Hepatocyte (in vitro differentiated cells): ENCODE measurements at regions not wholly inside any gene's neighbourhood (a gene's known extent, or its start where the extent isn't known, plus 50 kb on each side); places are given as distances from the start of the nearest gene placed in this dataset.

Experiments
- DNase-seq: peaks from one replicate; pipeline ENCODE4 v3.0.0-alpha.2; 2016; ENCODE audit warnings: low spot score
- H2AFZ ChIP-seq: fragments of 200-600 bp; sonication (generic); 2 replicates; pipeline ENCODE4 v1.6.0; 2016; ENCODE audit warnings: antibody characterized with exemption, mild to moderate bottlenecking
- H3K27ac ChIP-seq: fragments of 200-600 bp; sonication (generic); 2 replicates; pipeline ENCODE4 v1.5.1; 2016; ENCODE audit warnings: mild to moderate bottlenecking
- H3K27me3 ChIP-seq: fragments of 200-600 bp; sonication (generic); 2 replicates; pipeline ENCODE4 v1.6.1; 2016
- H3K36me3 ChIP-seq: fragments of 200-600 bp; sonication (generic); replicated peaks from 2 replicates; pipeline ENCODE4 v1.5.1; 2016; ENCODE audit warnings: low read depth; ENCODE audit not compliant: insufficient read depth
- H3K4me1 ChIP-seq: fragments of 200-600 bp; sonication (generic); 2 replicates; pipeline ENCODE4 v1.5.1; 2016; ENCODE audit warnings: mild to moderate bottlenecking, moderate library complexity; ENCODE audit not compliant: insufficient read depth
- H3K4me2 ChIP-seq: fragments of 200-600 bp; sonication (generic); 2 replicates; pipeline ENCODE4 v1.6.0; 2016
- H3K4me3 ChIP-seq: fragments of 200-600 bp; sonication (generic); 2 replicates; pipeline ENCODE4 v1.5.1; 2016; ENCODE audit warnings: mild to moderate bottlenecking
- H3K79me2 ChIP-seq: fragments of 200-600 bp; sonication (generic); 2 replicates; pipeline ENCODE4 v1.6.0; 2017; ENCODE audit warnings: mild to moderate bottlenecking
- H3K9me2 ChIP-seq: fragments of 200-600 bp; sonication (generic); replicated peaks from 2 replicates; pipeline ENCODE4 v1.6.0; 2017; ENCODE audit warnings: mild to moderate bottlenecking; ENCODE audit not compliant: insufficient read depth
- H3K9me3 ChIP-seq: fragments of 200-600 bp; sonication (generic); 2 replicates; pipeline ENCODE4 v1.5.1; 2016; ENCODE audit warnings: low read depth, mild to moderate bottlenecking
- H4K20me1 ChIP-seq: fragments of 200-600 bp; sonication (generic); 2 replicates; pipeline ENCODE4 v1.6.0; 2016; ENCODE audit warnings: mild to moderate bottlenecking; ENCODE audit not compliant: insufficient read depth, poor library complexity, severe bottlenecking
- CTCF ChIP-seq: fragments of 200-600 bp; sonication (generic); IDR thresholded peaks from 2 replicates; pipeline ENCODE4 v1.5.1; 2016; ENCODE audit warnings: antibody characterized with exemption, mild to moderate bottlenecking; ENCODE audit not compliant: poor library complexity
- EZH2 ChIP-seq: fragments of 200-600 bp; sonication (generic); IDR thresholded peaks from 2 replicates; pipeline ENCODE4 v1.6.1; 2016; ENCODE audit warnings: antibody characterized with exemption, mild to moderate bottlenecking, borderline replicate concordance
- EZH2phosphoT487 ChIP-seq: fragments of 200-600 bp; sonication (generic); IDR thresholded peaks from one replicate; pipeline ENCODE4 v1.6.1; 2018; ENCODE audit warnings: antibody characterized with exemption, mild to moderate bottlenecking, low read depth, moderate library complexity; ENCODE audit not compliant: unreplicated experiment, severe bottlenecking
- WGBS: methylation state at CpG from one replicate; pipeline ENCODE4 v1.1.6; 2016; ENCODE audit warnings: low lambda C conversion rate; ENCODE audit errors: missing lambda C conversion rate; 5-methylcytosine and 5-hydroxymethylcytosine counted together

DNA sequence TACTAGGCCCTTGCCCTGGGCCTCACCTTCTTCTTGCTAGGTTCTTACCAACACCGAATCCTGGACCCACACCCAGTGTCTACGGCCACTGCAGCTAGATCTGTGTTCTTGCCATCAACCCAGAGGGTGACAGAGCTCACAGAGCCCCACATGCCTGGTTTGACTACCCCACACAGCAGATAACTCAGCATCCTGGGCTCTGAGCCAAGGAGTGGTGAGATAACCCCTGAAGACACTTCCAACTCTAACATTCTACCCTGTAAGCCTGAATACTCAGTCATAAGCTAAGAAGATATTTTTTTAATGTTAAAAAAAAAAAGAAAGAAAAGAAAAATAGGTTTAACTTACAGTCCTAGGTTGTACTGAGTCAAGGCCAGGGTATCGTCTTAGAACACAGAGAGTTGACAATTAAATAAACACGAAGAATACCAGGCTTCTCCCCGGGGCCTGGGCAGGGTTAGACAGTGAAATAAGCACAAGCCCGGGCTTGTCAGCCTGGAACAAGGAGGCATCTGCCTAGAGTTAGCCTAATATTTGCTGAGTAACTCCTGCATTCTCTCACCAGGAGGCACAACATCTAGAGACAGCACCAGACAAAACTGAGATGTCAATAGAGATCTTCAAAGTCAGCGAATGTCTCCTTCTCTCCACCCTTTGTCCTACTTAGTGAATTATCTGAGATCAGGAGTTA is 556.5 kb upstream of the LRRN3 start:
- no peak overlapping the region for H3K4me3 ChIP-seq
- H3K79me2 ChIP-seq, result no peaks in the 10 kb centered on the region
- H2AFZ ChIP-seq, result peak overlapping the region; percentile 5
- H3K36me3 ChIP-seq, result no peaks in the 10 kb centered on the region
- peak overlapping the region; percentile 23 for H3K4me2 ChIP-seq
- peak; percentile 26 for DNase-seq
- H3K4me1 ChIP-seq, result peaks cover 6% of the 10 kb centered on the region
- 42% methylated on average over 7 of the region's 7 CpGs for WGBS
- TF ChIP-seq EZH2 (no peak), EZH2phosphoT487 (no peak), CTCF (no peak)
- H3K27ac ChIP-seq, result peak overlapping the region; percentile 18
- no peaks in the 10 kb centered on the region for H3K9me3 ChIP-seq
- H4K20me1 ChIP-seq, result no peaks in the 10 kb centered on the region
- H3K27me3 ChIP-seq, result no peaks in the 10 kb centered on the region
- no peaks in the 10 kb centered on the region for H3K9me2 ChIP-seq

DNA sequence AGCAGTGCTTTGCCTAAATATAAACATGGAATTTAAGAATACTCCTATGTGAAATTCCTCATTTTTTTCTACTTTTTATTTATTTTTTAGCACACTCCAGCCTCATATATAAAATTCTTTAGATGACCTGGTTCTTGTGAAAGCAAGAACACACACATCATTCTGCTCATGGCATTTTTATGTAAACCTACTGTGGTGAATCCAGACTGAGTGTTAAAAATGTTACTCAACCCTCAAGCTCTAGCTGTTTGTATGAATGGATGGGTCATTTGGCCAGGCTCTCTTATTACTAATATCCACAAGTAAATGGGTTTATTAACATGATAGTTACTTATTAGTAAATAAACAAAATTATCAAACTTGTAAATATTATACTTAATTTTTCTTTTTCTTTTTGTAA is 551.7 kb upstream of the LRRN3 start:
- Histone ChIP-seq H3K36me3 (no peaks in the 10 kb centered on the region), H3K4me1 (peaks cover 4% of the 10 kb centered on the region), H3K4me3 (no peak overlapping the region), H3K79me2 (no peaks in the 10 kb centered on the region), H3K4me2 (no peak overlapping the region), H3K27ac (no peak overlapping the region), H3K9me3 (no peaks in the 10 kb centered on the region), H3K27me3 (no peaks in the 10 kb centered on the region), H4K20me1 (no peaks in the 10 kb centered on the region), H3K9me2 (no peaks in the 10 kb centered on the region), H2AFZ (no peak overlapping the region)
- TF ChIP-seq EZH2phosphoT487, result no peak
- peak; percentile 0 for DNase-seq

GRCh38 chr7:110541962-110542361 is 549.0 kb upstream of the LRRN3 start:
- DNase-seq, result no peak
- Histone ChIP-seq H3K4me3 (no peak overlapping the region), H4K20me1 (no peaks in the 10 kb centered on the region), H3K27me3 (no peaks in the 10 kb centered on the region), H3K4me2 (no peak overlapping the region), H3K4me1 (no peaks in the 10 kb centered on the region), H2AFZ (no peak overlapping the region), H3K9me2 (no peaks in the 10 kb centered on the region), H3K27ac (no peak overlapping the region), H3K79me2 (no peaks in the 10 kb centered on the region), H3K9me3 (no peaks in the 10 kb centered on the region), H3K36me3 (no peaks in the 10 kb centered on the region)
- TF ChIP-seq CTCF (no peak), EZH2 (no peak), EZH2phosphoT487 (no peak)
- WGBS, result no CpG with 5 or more reads among the region's 2 CpGs

DNA sequence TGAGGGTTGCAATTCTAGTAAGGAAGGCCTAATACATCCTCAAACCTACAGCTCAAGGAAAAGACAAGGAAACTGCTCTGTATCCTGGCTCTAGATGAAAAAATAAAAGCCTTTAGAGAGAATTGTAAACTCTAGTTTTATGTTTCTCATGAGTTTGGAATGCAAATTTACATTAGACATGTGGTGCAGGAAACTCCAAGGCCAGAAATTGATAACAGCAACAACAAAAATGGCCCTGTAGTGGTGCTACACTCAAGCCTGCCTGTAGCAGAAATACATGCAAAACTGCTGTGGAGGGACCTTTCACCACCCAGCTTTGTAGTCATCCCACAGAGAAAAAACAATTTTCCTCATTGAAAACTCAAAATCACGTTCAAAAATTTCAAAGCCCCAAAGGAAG is 546.7 kb upstream of the LRRN3 start:
- Histone ChIP-seq H3K27ac (no peak overlapping the region), H3K36me3 (no peaks in the 10 kb centered on the region), H3K9me2 (no peaks in the 10 kb centered on the region), H3K27me3 (no peaks in the 10 kb centered on the region), H4K20me1 (no peaks in the 10 kb centered on the region), H3K4me2 (no peak overlapping the region), H3K9me3 (no peaks in the 10 kb centered on the region), H3K4me1 (no peaks in the 10 kb centered on the region), H2AFZ (no peak overlapping the region), H3K79me2 (no peaks in the 10 kb centered on the region), H3K4me3 (no peak overlapping the region)
- WGBS, result no CpG with 5 or more reads among the region's 1 CpG
- DNase-seq, result no peak
- no peak for TF ChIP-seq EZH2phosphoT487
- no peak for TF ChIP-seq CTCF
- no peak for TF ChIP-seq EZH2
